HCT116 (cell line): ENCODE measurements at regions not wholly inside any gene's neighbourhood (a gene's known extent, or its start where the extent isn't known, plus 50 kb on each side); places are given as distances from the start of the nearest gene placed in this dataset.

Source experiments
- ATAC-seq: fragments of 200-7000 bp; cut with Tn5 transposase; 2 replicates; pipeline ENCODE4 v1.9.1; 2020; ENCODE audit warnings: mild to moderate bottlenecking, moderate library complexity
- BruUV-seq: library from RNA; stranded (reverse); fragments of 400-500 nt; replicated peaks from 2 replicates; lab custom pipeline; 2021; lab: Mats Ljungman, UMichigan
- CTCF ChIA-PET: fragments of 300-600 bp; sonication (Branson Sonifier 250); formaldehyde crosslinking; loops from one replicate; lab custom pipeline; 2021; ENCODE audit warnings: antibody characterized with exemption; lab: Charles Lee
- POLR2A ChIA-PET: fragments of 300-600, 350-600 bp; sonication (Branson Sonifier 250); formaldehyde crosslinking; loops from one replicate; lab custom pipeline; 2021; ENCODE audit warnings: antibody characterized with exemption; lab: Charles Lee
- RAD21 ChIA-PET, 2 experiments: fragments of 300-600 bp; sonication (Branson Sonifier 250); formaldehyde crosslinking; loops; one replicate each; lab custom pipeline; 2023; ENCODE audit warnings: low total read pairs in 2 of 2; ENCODE audit not compliant: uncharacterized antibody in 2 of 2, unreplicated experiment in 2 of 2, low non-redundant PET in 1 of 2; lab: Charles Lee
- DNase-seq: peaks from one replicate; pipeline ENCODE4 v3.0.0-alpha.2; 2010; ENCODE audit warnings: low read depth, low spot score
- H2AFZ ChIP-seq: fragments of 200-600 bp; shearing (Covaris generic), sonication (generic); 2 replicates; pipeline ENCODE4 v1.6.1; 2017; ENCODE audit warnings: low read depth, mixed run types, mixed read lengths, antibody characterized with exemption, low read length; ENCODE audit not compliant: poor library complexity, severe bottlenecking
- H3K27ac ChIP-seq: 2 replicates; pipeline ENCODE4 v1.5.1; 2012; ENCODE audit warnings: low read depth, low read length
- H3K27me3 ChIP-seq: fragments of 200-600 bp; sonication (generic); 2 replicates; pipeline ENCODE4 v1.6.1; 2016; ENCODE audit warnings: mixed run types, low read length, mixed read lengths; ENCODE audit not compliant: insufficient read depth
- H3K36me3 ChIP-seq, 2 experiments: fragments of 200-500 bp in 1 of 2; fragments of 200-600 bp in 1 of 2; sonication (Bioruptor generic) in 1 of 2; sonication (generic) in 1 of 2; 2 replicates each; pipeline versions ENCODE4 v1.5.1 to v1.6.1; 2014 to 2016; ENCODE audit warnings: low read length in 2 of 2, inconsistent platforms in 1 of 2, mixed read lengths in 1 of 2, mixed run types in 1 of 2; ENCODE audit not compliant: insufficient read depth in 2 of 2, control insufficient read depth in 1 of 2
- H3K4me1 ChIP-seq, 2 experiments: fragments of 200-600 bp in 1 of 2; sonication (generic) in 1 of 2; 2 replicates each; pipeline versions ENCODE4 v1.5.1 to v1.6.1; 2012 to 2017; ENCODE audit warnings: low read length in 2 of 2, inconsistent platforms in 1 of 2, mild to moderate bottlenecking in 1 of 2, mixed read lengths in 1 of 2, mixed run types in 1 of 2, moderate library complexity in 1 of 2; ENCODE audit not compliant: insufficient read depth in 2 of 2, control insufficient read depth in 1 of 2
- H3K4me2 ChIP-seq: fragments of 200-600 bp; sonication (generic); 2 replicates; pipeline ENCODE4 v1.6.1; 2017; ENCODE audit warnings: mixed run types, low read length, mixed read lengths
- H3K4me3 ChIP-seq, 2 experiments: fragments of 200-600 bp in 1 of 2; sonication (generic) in 1 of 2; replicated peaks in 1 of 2; 2 replicates each; pipeline ENCODE4 v1.5.1; 2011 to 2016; ENCODE audit warnings: low read length in 2 of 2, control low read depth in 1 of 2, low read depth in 1 of 2, mild to moderate bottlenecking in 1 of 2, mixed read lengths in 1 of 2, mixed run types in 1 of 2
- H3K79me2 ChIP-seq: fragments of 200-600 bp; sonication (generic); 2 replicates; pipeline ENCODE4 v1.6.1; 2017; ENCODE audit warnings: mild to moderate bottlenecking, mixed run types, low read length, moderate library complexity, mixed read lengths; ENCODE audit not compliant: insufficient read depth
- H3K9ac ChIP-seq: fragments of 200-600 bp; sonication (generic); 2 replicates; pipeline ENCODE4 v1.6.1; 2016; ENCODE audit warnings: low read length, mixed read lengths
- H3K9me2 ChIP-seq: fragments of 200-600 bp; sonication (generic), shearing (Covaris generic); 2 replicates; pipeline ENCODE4 v1.6.1; 2017; ENCODE audit warnings: mixed run types, mild to moderate bottlenecking, moderate library complexity; ENCODE audit not compliant: insufficient read depth
- H3K9me3 ChIP-seq, 2 experiments: fragments of 200-500 bp in 1 of 2; fragments of 200-600 bp in 1 of 2; sonication (Bioruptor generic) in 1 of 2; sonication (generic) in 1 of 2; 2 replicates each; pipeline ENCODE4 v1.6.1; 2014 to 2017; ENCODE audit warnings: low read length in 2 of 2, mixed read lengths in 2 of 2, inconsistent platforms in 1 of 2, low read depth in 1 of 2, mild to moderate bottlenecking in 1 of 2, mixed run types in 1 of 2, moderate library complexity in 1 of 2; ENCODE audit not compliant: control insufficient read depth in 1 of 2, insufficient read depth in 1 of 2
- H4K20me1 ChIP-seq: fragments of 200-600 bp; sonication (generic), shearing (Covaris generic); 2 replicates; pipeline ENCODE4 v1.6.1; 2017; ENCODE audit warnings: mixed run types, mild to moderate bottlenecking, moderate library complexity; ENCODE audit not compliant: insufficient read depth
- ATF3 ChIP-seq: IDR thresholded peaks from 2 replicates; pipeline ENCODE4 v1.6.1; 2012
- CTCF ChIP-seq, 3 experiments: fragments of 200-600 bp in 1 of 3; sonication (generic) in 1 of 3; IDR thresholded peaks in 2 of 3; conservative IDR thresholded peaks in 1 of 3; 2 replicates each; pipeline ENCODE4 v1.5.1; 2012 to 2017; ENCODE audit warnings: low read depth in 2 of 3, low read length in 2 of 3, antibody characterized with exemption in 1 of 3, borderline replicate concordance in 1 of 3, control low read depth in 1 of 3, mild to moderate bottlenecking in 1 of 3, mixed read lengths in 1 of 3, mixed run types in 1 of 3, moderate library complexity in 1 of 3; ENCODE audit not compliant: insufficient read depth in 1 of 3
- POLR2AphosphoS5 ChIP-seq: IDR thresholded peaks from 2 replicates; pipeline ENCODE4 v1.6.1; 2011; ENCODE audit warnings: mild to moderate bottlenecking, low read depth, low read length, moderate library complexity
- RAD21 ChIP-seq: IDR thresholded peaks from 2 replicates; pipeline ENCODE4 v1.6.1; 2012; ENCODE audit warnings: low read depth, mild to moderate bottlenecking
- YY1 ChIP-seq: IDR thresholded peaks from 2 replicates; pipeline ENCODE4 v1.6.1; 2011; ENCODE audit warnings: low read length, low read depth, moderate library complexity, mild to moderate bottlenecking; ENCODE audit not compliant: insufficient replicate concordance; ENCODE audit errors: extremely low read depth
- ZBTB33 ChIP-seq: IDR thresholded peaks from 2 replicates; pipeline ENCODE4 v1.6.1; 2011; ENCODE audit warnings: mild to moderate bottlenecking, low read length, moderate library complexity; ENCODE audit not compliant: insufficient replicate concordance; ENCODE audit errors: extremely low read depth
- ZFX ChIP-seq: fragments of 450-650 bp; IDR thresholded peaks from 2 replicates; pipeline ENCODE4 v1.6.1; 2017
- ZNF274 ChIP-seq: fragments of 200-500 bp; sonication (Bioruptor generic); IDR thresholded peaks from 2 replicates; pipeline ENCODE4 v1.6.1; 2014; ENCODE audit warnings: mild to moderate bottlenecking, low read depth, low read length, inconsistent platforms
- intact Hi-C: fragments of 100-400 bp; cut with micrococcal nuclease; formaldehyde crosslinking; loops from 2 replicates; pipeline ENCODE4 v1.10.0; 2022

DNA sequence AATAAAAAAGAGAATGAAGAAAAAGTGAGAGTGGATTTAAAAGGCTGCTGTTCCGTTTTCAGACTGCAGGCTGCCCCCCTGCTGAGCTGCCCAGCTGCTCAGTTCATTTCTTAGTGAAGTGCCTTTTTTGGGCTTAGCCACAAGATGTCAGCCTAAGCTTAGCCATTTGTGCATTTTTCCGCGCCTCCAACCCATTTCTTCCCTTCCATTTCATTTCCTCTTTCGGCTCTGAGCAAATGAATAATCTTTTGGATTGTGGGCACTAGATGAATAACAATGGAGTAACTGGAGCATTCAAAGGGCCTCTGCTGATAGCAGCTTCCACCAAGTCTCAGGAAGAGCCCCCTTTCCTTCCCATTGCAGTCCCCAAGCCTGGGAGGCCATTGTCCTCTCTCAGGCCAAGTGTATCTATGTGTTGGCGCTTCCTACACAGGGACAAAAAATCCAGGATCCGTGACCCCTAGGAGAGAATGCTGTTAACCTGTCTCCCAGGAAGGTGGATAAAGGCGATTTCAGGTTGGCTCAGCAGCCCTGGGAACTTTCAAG lies 83.5 kb upstream of the SPTLC3 start:
- CTCF ChIA-PET: interaction anchor here (0.7 kb wide), 1 partner anchor 1129 kb away, joined by 3 read pairs; no protein-coding TSS in a partner anchor
- peak; percentile 80 for ATAC-seq
- POLR2A ChIA-PET: no interaction called here
- Histone ChIP-seq H3K79me2 (no peaks in the 10 kb centered on the region), H3K36me3 (no peaks in the 10 kb centered on the region), H3K27ac (no peak overlapping the region), H3K4me3 (no peak overlapping the region), H3K4me2 (no peak overlapping the region), H2AFZ (no peak overlapping the region), H3K9me3 (no peaks in the 10 kb centered on the region), H3K27me3 (0 out of 2 replicates have a peak, but pooled peaks cover 3% of the 10 kb centered on the region), H3K9me2 (no peaks in the 10 kb centered on the region), H3K9ac (no peak overlapping the region), H3K4me1 (no peaks in the 10 kb centered on the region), H4K20me1 (no peaks in the 10 kb centered on the region)
- RAD21 ChIA-PET: no interaction called here
- TF ChIP-seq YY1: no peak
- TF ChIP-seq ATF3: no peak
- TF ChIP-seq CTCF (IDR thresholded peaks at IDR 0.05 in 2 of 3, conservative IDR thresholded peaks at IDR 0.05 in 1 of 3; ENCODE audit: borderline replicate concordance in 1 of 3, insufficient read depth in 1 of 3, low read depth in 2 of 3, low read length in 2 of 3): peak; percentile 53 to 67 (median 58); a peak in 5 of 6 replicates
- no peak for TF ChIP-seq POLR2AphosphoS5
- TF ChIP-seq ZNF274: no peak
- TF ChIP-seq RAD21: peak; percentile 57
- TF ChIP-seq ZBTB33: no peak
- TF ChIP-seq ZFX: no peak
- intact Hi-C loops: loop anchor here (1.0 to 2.0 kb wide), 2 partner anchors 41 to 182 kb away; no protein-coding TSS in a partner anchor
- BruUV-seq: no TSS peak
- DNase-seq: peak; percentile 19
